GM21619 (cell line): ENCODE measurements at regions not wholly inside any gene's neighbourhood (a gene's known extent, or its start where the extent isn't known, plus 50 kb on each side); places are given as distances from the start of the nearest gene placed in this dataset.

Source experiments
- ATAC-seq: cut with Tn5 transposase; IDR thresholded peaks from one replicate; pipeline ENCODE4 v1.9.1; 2021; ENCODE audit not compliant: unreplicated experiment

GRCh38 chr12:105975351-105975750 is 163.4 kb downstream of the NUAK1 start:
- ATAC-seq = no peak

- ATAC-seq = no peak
Measured at GRCh38 chr12:105977236-105977635, 161.5 kb downstream of the NUAK1 start.

GRCh38 chr12:105977652-105978051 is 161.1 kb downstream of the NUAK1 start:
- ATAC-seq = no peak

GRCh38 chr12:105978276-105978675 is 160.5 kb downstream of the NUAK1 start:
- no peak for ATAC-seq

GRCh38 chr12:105978686-105979085 is 160.1 kb downstream of the NUAK1 start:
- no peak for ATAC-seq

- no peak for ATAC-seq
Measured at GRCh38 chr12:105980085-105980484, 158.7 kb downstream of the NUAK1 start.

- ATAC-seq = no peak
Measured at GRCh38 chr12:105980533-105980932, 158.2 kb downstream of the NUAK1 start.

GRCh38 chr12:105982022-105982421 is 156.7 kb downstream of the NUAK1 start:
- ATAC-seq = no peak

GRCh38 chr12:105983622-105984320 is 155.0 kb downstream of the NUAK1 start:
- ATAC-seq = no peak

- ATAC-seq = no peak
Measured at GRCh38 chr12:105985383-105985782, 153.4 kb downstream of the NUAK1 start.

- no peak for ATAC-seq
Measured at GRCh38 chr12:105986779-105987684, 151.7 kb downstream of the NUAK1 start.

- ATAC-seq = no peak
Measured at GRCh38 chr12:105987685-105988035, 151.1 kb downstream of the NUAK1 start.

GRCh38 chr12:105992849-105993740 is 145.7 kb downstream of the NUAK1 start:
- no peak for ATAC-seq

GRCh38 chr12:105993766-105994555 is 144.8 kb downstream of the NUAK1 start:
- ATAC-seq = no peak

- no peak for ATAC-seq
Measured at GRCh38 chr12:105995961-105996431, 142.8 kb downstream of the NUAK1 start.

- ATAC-seq = no peak
Measured at GRCh38 chr12:105998561-105998960, 140.2 kb downstream of the NUAK1 start.

GRCh38 chr12:106000382-106001104 is 138.2 kb downstream of the NUAK1 start:
- no peak for ATAC-seq

- no peak for ATAC-seq
Measured at GRCh38 chr12:106001105-106001836, 137.5 kb downstream of the NUAK1 start.

- no peak for ATAC-seq
Measured at GRCh38 chr12:106001837-106002218, 136.9 kb downstream of the NUAK1 start.
